ENCODE measurements at regions not wholly inside any gene's neighbourhood (a gene's known extent, or its start where the extent isn't known, plus 50 kb on each side); places are given as distances from the start of the nearest gene placed in this dataset.

GRCh38 chr7:47204709-47205108 is 377.2 kb downstream of the TNS3 start:
- Histone ChIP-seq H2BK20ac (ENCODE audit: low read length) (no peak overlapping the region), H3K4me3 (ENCODE audit: extremely low read depth in 1 of 4, insufficient read depth in 2 of 4, low read depth in 3 of 4, low read length in 4 of 4) (no peak overlapping the region), H2AFZ (ENCODE audit: low read length) (0 out of 2 replicates have a peak overlapping the region, but pooled peaks have one; percentile 16), H4K91ac (replicated peaks; ENCODE audit: insufficient read length, low read length) (no peak overlapping the region), H3K36me3 (ENCODE audit: control insufficient read depth in 2 of 4, insufficient read depth in 4 of 4, low read length in 3 of 4) (no peaks in the 10 kb centered on the region), H2BK12ac (ENCODE audit: low read depth, low read length) (no peak overlapping the region), H3K4me1 (replicated peaks in 1 of 4; ENCODE audit: control insufficient read depth in 3 of 4, insufficient read depth in 4 of 4, low read length in 3 of 4) (no peaks in the 10 kb centered on the region), H3K23me2 (ENCODE audit: low read depth, low read length) (no peaks in the 10 kb centered on the region), H3K4me2 (ENCODE audit: insufficient read depth in 1 of 2, low read depth in 2 of 2, low read length in 2 of 2) (no peak overlapping the region), H2AK5ac (ENCODE audit: low read depth, low read length) (no peak overlapping the region), H2BK120ac (replicated peaks; ENCODE audit: low read depth, low read length) (no peak overlapping the region), H2BK15ac (ENCODE audit: low read length) (no peak overlapping the region), H3K14ac (ENCODE audit: insufficient read length) (no peak overlapping the region), H3K23ac (ENCODE audit: insufficient read length) (no peak overlapping the region), H3K9ac (replicated peaks in 1 of 4; ENCODE audit: extremely low read depth in 1 of 4, low read depth in 3 of 4, low read length in 3 of 4) (no peak overlapping the region), H4K8ac (ENCODE audit: extremely low read depth, insufficient read depth, low read length) (no peak overlapping the region), H2BK5ac (ENCODE audit: low read depth, low read length) (no peak overlapping the region), H3K9me3 (ENCODE audit: insufficient read depth in 2 of 2, low read depth in 1 of 2, low read length in 1 of 2) (no peaks in the 10 kb centered on the region), H3K27me3 (replicated peaks in 1 of 4; ENCODE audit: control insufficient read depth in 3 of 4, extremely low read depth in 1 of 4, insufficient read depth in 3 of 4, low read length in 3 of 4) (no peaks in the 10 kb centered on the region), H3K18ac (ENCODE audit: extremely low read depth, low read length) (no peak overlapping the region), H3K4ac (replicated peaks; ENCODE audit: insufficient read length, low read depth, low read length) (no peak overlapping the region), H4K20me1 (replicated peaks in 1 of 2; ENCODE audit: control insufficient read depth in 1 of 2, insufficient read depth in 2 of 2, low read length in 2 of 2) (no peaks in the 10 kb centered on the region), H4K5ac (ENCODE audit: insufficient read length, low read depth, low read length) (no peak overlapping the region), H3K27ac (ENCODE audit: low read depth, low read length) (no peak overlapping the region), H3K79me2 (ENCODE audit: control insufficient read depth in 1 of 2, insufficient read depth in 2 of 2, low read length in 2 of 2) (no peaks in the 10 kb centered on the region), H3K79me1 (ENCODE audit: low read depth, low read length) (no peaks in the 10 kb centered on the region), H3K56ac (replicated peaks; ENCODE audit: insufficient read length, low read depth, low read length) (no peak overlapping the region)
- ChIA-PET CTCF (ENCODE audit: partially characterized antibody) (interaction anchor here (1.2 kb wide), 1 partner anchor 34 kb away, joined by 3 read pairs; no protein-coding TSS in a partner anchor), POLR2A (ENCODE audit: partially characterized antibody) (no interaction called here)
- 93% methylated on average over 2 of the region's 2 CpGs; no CpG with 5 or more reads in 1 of the 2 experiments for WGBS, 2 experiments (ENCODE audit: extremely low coverage in 1 of 2, insufficient coverage in 1 of 2, insufficient read length in 1 of 2, insufficient replicate concordance in 2 of 2, low coverage in 1 of 2, low lambda C conversion rate in 2 of 2, missing lambda C conversion rate in 1 of 2)
- FAIRE-seq (no peak), DNase-seq (ENCODE audit: low read depth in 1 of 2, low spot score in 2 of 2) (no peak)
- TF ChIP-seq SP4 (IDR thresholded peaks at IDR 0.05; ENCODE audit: low read length) (no peak), YY1 (IDR thresholded peaks at IDR 0.05; ENCODE audit: low read depth, low read length) (peak; percentile 57; the same call in 1 of the 2 replicates)

All from H1 (cell line).